H9 (cell line): ENCODE measurements at regions not wholly inside any gene's neighbourhood (a gene's known extent, or its start where the extent isn't known, plus 50 kb on each side); places are given as distances from the start of the nearest gene placed in this dataset.

ENCODE experiments used
- DNase-seq: peaks from one replicate; pipeline ENCODE4 v3.0.0-alpha.2; 2017
- H2AFZ ChIP-seq: one replicate; pipeline ENCODE4 v1.6.1; 2013; ENCODE audit warnings: mild to moderate bottlenecking, low read length, control low read depth, moderate library complexity
- H2AK5ac ChIP-seq: 2 replicates; pipeline ENCODE4 v1.6.1; 2013; ENCODE audit warnings: low read length, control low read depth, mixed read lengths; ENCODE audit not compliant: insufficient read length
- H2BK120ac ChIP-seq: one replicate; pipeline ENCODE4 v1.6.1; 2013; ENCODE audit warnings: low read depth, mild to moderate bottlenecking, low read length, control low read depth, inconsistent platforms; ENCODE audit not compliant: poor library complexity, severe bottlenecking
- H2BK12ac ChIP-seq: 2 replicates; pipeline ENCODE4 v1.6.1; 2013; ENCODE audit warnings: low read length, control low read depth, mixed read lengths, low read depth; ENCODE audit not compliant: insufficient read length
- H2BK15ac ChIP-seq: 2 replicates; pipeline ENCODE4 v1.6.1; 2013; ENCODE audit warnings: low read depth, low read length, control low read depth
- H2BK20ac ChIP-seq: one replicate; pipeline ENCODE4 v1.6.1; 2013; ENCODE audit warnings: low read depth, mild to moderate bottlenecking, low read length, control low read depth, inconsistent platforms; ENCODE audit not compliant: poor library complexity, severe bottlenecking
- H2BK5ac ChIP-seq: 2 replicates; pipeline ENCODE4 v1.6.1; 2013; ENCODE audit warnings: low read length, control low read depth, mixed read lengths; ENCODE audit not compliant: insufficient read length
- H3K14ac ChIP-seq: 2 replicates; pipeline ENCODE4 v1.6.1; 2013; ENCODE audit warnings: low read length, control low read depth; ENCODE audit not compliant: insufficient read depth
- H3K18ac ChIP-seq: 2 replicates; pipeline ENCODE4 v1.6.1; 2013; ENCODE audit warnings: low read depth, mild to moderate bottlenecking, mixed read lengths, low read length, control low read depth; ENCODE audit not compliant: insufficient read length
- H3K23ac ChIP-seq: 2 replicates; pipeline ENCODE4 v1.6.1; 2013; ENCODE audit warnings: low read length, control low read depth, mixed read lengths, low read depth; ENCODE audit not compliant: insufficient read length
- H3K23me2 ChIP-seq: 2 replicates; pipeline ENCODE4 v1.6.1; 2013; ENCODE audit warnings: low read depth, mild to moderate bottlenecking, mixed read lengths, low read length, control low read depth; ENCODE audit not compliant: insufficient read length, poor library complexity, severe bottlenecking
- H3K27ac ChIP-seq: 2 replicates; pipeline ENCODE4 v1.5.1; 2013; ENCODE audit warnings: low read length, control low read depth, mixed read lengths, low read depth; ENCODE audit not compliant: insufficient read length
- H3K27me3 ChIP-seq: 2 replicates; pipeline ENCODE4 v1.6.1; 2013; ENCODE audit warnings: low read length, control low read depth, inconsistent platforms; ENCODE audit not compliant: insufficient read depth
- H3K4ac ChIP-seq: 2 replicates; pipeline ENCODE4 v1.6.1; 2013; ENCODE audit warnings: low read depth, mild to moderate bottlenecking, control low read depth, inconsistent platforms, low read length, moderate library complexity
- H3K4me1 ChIP-seq: 2 replicates; pipeline ENCODE4 v1.6.1; 2013; ENCODE audit warnings: low read length, control low read depth, inconsistent platforms; ENCODE audit not compliant: insufficient read depth
- H3K4me2 ChIP-seq: 2 replicates; pipeline ENCODE4 v1.6.1; 2013; ENCODE audit warnings: low read length, control low read depth, mixed read lengths; ENCODE audit not compliant: insufficient read length, insufficient read depth
- H3K56ac ChIP-seq: 2 replicates; pipeline ENCODE4 v1.6.1; 2013; ENCODE audit warnings: low read depth, mild to moderate bottlenecking, mixed read lengths, low read length, control low read depth; ENCODE audit not compliant: insufficient read length
- H3K79me1 ChIP-seq: 2 replicates; pipeline ENCODE4 v1.6.1; 2013; ENCODE audit warnings: low read depth, mild to moderate bottlenecking, moderate library complexity, low read length, control low read depth, inconsistent platforms; ENCODE audit not compliant: insufficient read depth, poor library complexity, severe bottlenecking
- H3K79me2 ChIP-seq: 2 replicates; pipeline ENCODE4 v1.6.1; 2013; ENCODE audit warnings: low read length, control low read depth, inconsistent platforms; ENCODE audit not compliant: insufficient read depth
- H3K9ac ChIP-seq: 2 replicates; pipeline ENCODE4 v1.6.1; 2013; ENCODE audit warnings: low read length, control low read depth, mixed read lengths; ENCODE audit not compliant: insufficient read length; ENCODE audit errors: extremely low read depth
- H3K9me3 ChIP-seq: one replicate; pipeline ENCODE4 v1.6.1; 2013; ENCODE audit warnings: low read depth, low read length, inconsistent platforms; ENCODE audit not compliant: control insufficient read depth
- H3T11ph ChIP-seq: one replicate; pipeline ENCODE4 v1.6.1; 2013; ENCODE audit warnings: mild to moderate bottlenecking, low read length, control low read depth, inconsistent platforms
- H4K20me1 ChIP-seq: one replicate; pipeline ENCODE4 v1.6.1; 2013; ENCODE audit not compliant: control insufficient read depth, insufficient read length, insufficient read depth
- H4K5ac ChIP-seq: 2 replicates; pipeline ENCODE4 v1.6.1; 2013; ENCODE audit warnings: low read depth, mild to moderate bottlenecking, mixed read lengths, low read length, control low read depth; ENCODE audit not compliant: insufficient read length
- H4K8ac ChIP-seq: replicated peaks from 2 replicates; pipeline ENCODE4 v1.6.1; 2013; ENCODE audit warnings: low read length, control low read depth, mixed read lengths, low read depth; ENCODE audit not compliant: insufficient read length
- H4K91ac ChIP-seq: 2 replicates; pipeline ENCODE4 v1.6.1; 2013; ENCODE audit warnings: low read depth, mild to moderate bottlenecking, moderate library complexity, mixed read lengths, low read length, control low read depth; ENCODE audit not compliant: insufficient read length
- H3K27ac Mint-ChIP-seq, 3 experiments: 2 replicates in 2 of 3; 3 replicates in 1 of 3; pipeline ENCODE4 v1.8.0; 2020 to 2021; ENCODE audit warnings: mixed read lengths in 3 of 3, mild to moderate bottlenecking in 1 of 3, moderate library complexity in 1 of 3
- H3K27me3 Mint-ChIP-seq: 2 replicates; pipeline ENCODE4 v1.8.0; 2021; ENCODE audit warnings: low read depth, mild to moderate bottlenecking, moderate library complexity, mixed read lengths
- H3K36me3 Mint-ChIP-seq, 3 experiments: 2 replicates in 2 of 3; 3 replicates in 1 of 3; pipeline ENCODE4 v1.8.0; 2020 to 2021; ENCODE audit warnings: low read depth in 3 of 3, mixed read lengths in 3 of 3; ENCODE audit not compliant: insufficient read depth in 1 of 3
- H3K4me1 Mint-ChIP-seq, 2 experiments: 2 replicates each; pipeline ENCODE4 v1.8.0; 2020; ENCODE audit warnings: mixed read lengths in 2 of 2
- H3K4me3 Mint-ChIP-seq, 2 experiments: 2 replicates in 1 of 2; 3 replicates in 1 of 2; pipeline ENCODE4 v1.8.0; 2020 to 2021; ENCODE audit warnings: mild to moderate bottlenecking in 2 of 2, mixed read lengths in 2 of 2, moderate library complexity in 1 of 2
- H3K9me3 Mint-ChIP-seq, 2 experiments: 2 replicates in 1 of 2; 3 replicates in 1 of 2; pipeline ENCODE4 v1.8.0; 2020; ENCODE audit warnings: mild to moderate bottlenecking in 2 of 2, mixed read lengths in 2 of 2, moderate library complexity in 1 of 2
- CTCF ChIP-seq: fragments of 200-600 bp; sonication (generic); conservative IDR thresholded peaks from 3 replicates; pipeline ENCODE4 v1.8.0; 2021; ENCODE audit warnings: antibody characterized with exemption, mild to moderate bottlenecking
- WGBS: extraction: QIAGEN DNeasy Blood & Tissue Kit; methylation state at CpG from one replicate; pipeline ENCODE4 v1.1.7; 2013; ENCODE audit warnings: missing lambda C conversion rate, low lambda C conversion rate, mixed read lengths; ENCODE audit not compliant: insufficient read length; ENCODE audit errors: extremely low coverage; 5-methylcytosine and 5-hydroxymethylcytosine counted together

GRCh38 chr18:34637094-34637801 is 72.8 kb upstream of the DTNA start:
- no peak overlapping the region for H2BK120ac ChIP-seq
- no peak for DNase-seq
- peaks cover 14 to 20% of the 10 kb centered on the region in 2 experiments for H3K4me1 Mint-ChIP-seq
- no peak overlapping the region for H2BK12ac ChIP-seq
- no peak overlapping the region for H2AK5ac ChIP-seq
- H3K79me2 ChIP-seq = no peaks in the 10 kb centered on the region; the same call in 1 of the 2 replicates
- H3K36me3 Mint-ChIP-seq = no peaks in the 10 kb centered on the region
- peaks cover 4% of the 10 kb centered on the region; the same call in 1 of the 2 replicates for H3K4me1 ChIP-seq
- no peak overlapping the region for H2AFZ ChIP-seq
- H3K9me3 Mint-ChIP-seq = no peaks in the 10 kb centered on the region
- H4K91ac ChIP-seq = no peak overlapping the region
- H2BK15ac ChIP-seq = no peak overlapping the region
- H3K4me2 ChIP-seq = no peak overlapping the region
- no peak overlapping the region for H3K4ac ChIP-seq
- H3K27ac ChIP-seq = no peak overlapping the region
- no peaks in the 10 kb centered on the region for H3K27me3 Mint-ChIP-seq
- H4K20me1 ChIP-seq = no peaks in the 10 kb centered on the region
- peak overlapping the region in 1 of 3 experiments; percentile 32; a peak in 1 of 7 replicates for H3K27ac Mint-ChIP-seq
- no peak overlapping the region for H3K56ac ChIP-seq
- H3K23me2 ChIP-seq = no peaks in the 10 kb centered on the region
- H3K23ac ChIP-seq = no peak overlapping the region
- no peak overlapping the region for H3T11ph ChIP-seq
- no peak overlapping the region for H3K14ac ChIP-seq
- no peak overlapping the region for H3K18ac ChIP-seq
- no peaks in the 10 kb centered on the region for H3K27me3 ChIP-seq
- no peak overlapping the region for H3K4me3 Mint-ChIP-seq
- no peak overlapping the region for H4K8ac ChIP-seq
- no CpG with 5 or more reads among the region's 3 CpGs for WGBS
- TF ChIP-seq CTCF = no peak
- H4K5ac ChIP-seq = no peak overlapping the region
- no peaks in the 10 kb centered on the region for H3K79me1 ChIP-seq
- no peak overlapping the region for H3K9ac ChIP-seq
- H3K9me3 ChIP-seq = no peaks in the 10 kb centered on the region
- no peak overlapping the region for H2BK5ac ChIP-seq
- H2BK20ac ChIP-seq = no peak overlapping the region
